ENCODE measurements at regions not wholly inside any gene's neighbourhood (a gene's known extent, or its start where the extent isn't known, plus 50 kb on each side); places are given as distances from the start of the nearest gene placed in this dataset.
A peak's percentile ranks its signal among the peaks of the same experiment; 100 is the strongest.
"Not testable (repeated sequence)": the region's sequence is repeated elsewhere in the genome, so short reads cannot be mapped to it uniquely, and the experiment has no call there.

- no peak for DNase-seq
Observed at GRCh38 chr4:22573198-22573597, 57.3 kb upstream of the ADGRA3 start.

- no peak for DNase-seq
Observed at GRCh38 chr4:22573641-22574040, 57.8 kb upstream of the ADGRA3 start.

- DNase-seq = no peak
Observed at GRCh38 chr4:22574424-22574823, 58.6 kb upstream of the ADGRA3 start.

- no peak for DNase-seq
Observed at GRCh38 chr4:22574880-22575279, 59.0 kb upstream of the ADGRA3 start.

GRCh38 chr4:22587253-22587652 is 71.4 kb upstream of the ADGRA3 start:
- DNase-seq = no peak

- DNase-seq = no peak
Observed at GRCh38 chr4:22593933-22594332, 78.1 kb upstream of the ADGRA3 start.

- DNase-seq = peak in 1 of 5 donors; percentile 9
Observed at GRCh38 chr4:22595684-22596083, 79.8 kb upstream of the ADGRA3 start.

- no peak for DNase-seq
Observed at GRCh38 chr4:22596409-22596808, 80.5 kb upstream of the ADGRA3 start.

- DNase-seq = no peak
Observed at GRCh38 chr4:22597471-22597870, 81.6 kb upstream of the ADGRA3 start.

- not testable (repeated sequence) for DNase-seq
Observed at GRCh38 chr4:22598113-22599047, 82.5 kb upstream of the ADGRA3 start.

- DNase-seq = not testable (repeated sequence)
Observed at GRCh38 chr4:22599228-22599928, 83.5 kb upstream of the ADGRA3 start.

- DNase-seq = not testable (repeated sequence)
Observed at GRCh38 chr4:22599929-22600432, 84.1 kb upstream of the ADGRA3 start.

GRCh38 chr4:22601638-22602037 is 85.8 kb upstream of the ADGRA3 start:
- not testable (repeated sequence) for DNase-seq

GRCh38 chr4:22607382-22607781 is 85.4 kb upstream of the GBA3 start:
- peak in 2 of 5 donors; percentile 3 to 68 for DNase-seq

GRCh38 chr4:22609951-22610525 is 82.7 kb upstream of the GBA3 start:
- DNase-seq = not testable (repeated sequence)

- no peak for DNase-seq
Observed at GRCh38 chr4:22614114-22614513, 78.6 kb upstream of the GBA3 start.

GRCh38 chr4:22616516-22616915 is 76.2 kb upstream of the GBA3 start:
- DNase-seq = no peak

- DNase-seq = not testable (repeated sequence)
Observed at GRCh38 chr4:22620144-22620543, 72.6 kb upstream of the GBA3 start.

- DNase-seq = not testable (repeated sequence)
Observed at GRCh38 chr4:22621970-22622369, 70.8 kb upstream of the GBA3 start.

GRCh38 chr4:22624002-22624401 is 68.7 kb upstream of the GBA3 start:
- DNase-seq = not testable (repeated sequence)

GRCh38 chr4:22625311-22625710 is 67.4 kb upstream of the GBA3 start:
- DNase-seq = no peak

GRCh38 chr4:22627851-22628250 is 64.9 kb upstream of the GBA3 start:
- DNase-seq = not testable (repeated sequence)

All from T-helper 1 cell (primary cell).